ENCODE measurements at regions not wholly inside any gene's neighbourhood (a gene's known extent, or its start where the extent isn't known, plus 50 kb on each side); places are given as distances from the start of the nearest gene placed in this dataset.

DNA sequence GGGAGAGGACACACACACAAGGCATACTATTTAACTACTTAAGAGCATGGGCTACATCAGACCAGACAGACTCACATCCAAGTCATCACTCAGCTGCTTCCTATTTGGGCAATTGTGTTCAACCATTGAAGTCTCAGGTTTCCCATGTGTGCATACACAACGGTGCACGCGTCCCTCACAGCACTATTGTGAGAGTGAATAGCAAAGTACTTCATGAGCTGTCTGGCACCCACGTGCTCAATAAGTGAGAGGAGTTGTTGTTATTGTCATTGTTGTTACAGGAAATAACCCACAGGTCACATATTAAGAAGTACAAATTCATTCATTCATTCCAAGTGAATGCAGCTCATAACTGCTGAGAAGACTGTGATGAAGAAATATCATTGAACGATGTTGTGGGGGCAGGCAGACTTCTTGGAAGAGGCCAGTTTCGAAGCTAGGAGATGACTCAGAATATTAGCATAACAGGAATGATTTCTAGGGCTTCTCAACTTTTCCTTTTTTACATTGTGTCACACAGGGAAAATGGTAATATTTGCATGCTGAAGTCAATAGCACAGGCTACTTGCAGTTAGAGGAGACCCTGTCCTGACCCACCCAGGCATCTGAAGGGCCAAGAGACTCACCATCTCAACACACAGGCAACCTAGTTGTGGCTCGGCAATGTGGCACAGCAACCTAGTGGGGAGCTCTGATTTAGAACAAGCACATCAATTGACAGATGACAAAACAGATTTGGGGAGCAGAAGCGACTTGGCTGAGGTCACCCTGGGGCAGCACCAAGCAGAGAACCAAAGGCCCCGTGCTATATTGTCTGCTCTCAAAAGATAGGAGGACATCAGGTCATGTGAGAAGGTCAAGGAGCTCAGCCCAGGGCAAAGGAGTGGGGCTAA is 606.0 kb downstream of the BUD13 start:
- Histone ChIP-seq H2AFZ (ENCODE audit: low read length) (no peak overlapping the region), H3K4me2 (ENCODE audit: extremely low read depth, insufficient read depth, low read length) (no peak overlapping the region)
- no peak for TF ChIP-seq EZH2 (IDR thresholded peaks at IDR 0.05; ENCODE audit: low read length, missing control alignments)
- TF ChIP-seq, protein P1, sequence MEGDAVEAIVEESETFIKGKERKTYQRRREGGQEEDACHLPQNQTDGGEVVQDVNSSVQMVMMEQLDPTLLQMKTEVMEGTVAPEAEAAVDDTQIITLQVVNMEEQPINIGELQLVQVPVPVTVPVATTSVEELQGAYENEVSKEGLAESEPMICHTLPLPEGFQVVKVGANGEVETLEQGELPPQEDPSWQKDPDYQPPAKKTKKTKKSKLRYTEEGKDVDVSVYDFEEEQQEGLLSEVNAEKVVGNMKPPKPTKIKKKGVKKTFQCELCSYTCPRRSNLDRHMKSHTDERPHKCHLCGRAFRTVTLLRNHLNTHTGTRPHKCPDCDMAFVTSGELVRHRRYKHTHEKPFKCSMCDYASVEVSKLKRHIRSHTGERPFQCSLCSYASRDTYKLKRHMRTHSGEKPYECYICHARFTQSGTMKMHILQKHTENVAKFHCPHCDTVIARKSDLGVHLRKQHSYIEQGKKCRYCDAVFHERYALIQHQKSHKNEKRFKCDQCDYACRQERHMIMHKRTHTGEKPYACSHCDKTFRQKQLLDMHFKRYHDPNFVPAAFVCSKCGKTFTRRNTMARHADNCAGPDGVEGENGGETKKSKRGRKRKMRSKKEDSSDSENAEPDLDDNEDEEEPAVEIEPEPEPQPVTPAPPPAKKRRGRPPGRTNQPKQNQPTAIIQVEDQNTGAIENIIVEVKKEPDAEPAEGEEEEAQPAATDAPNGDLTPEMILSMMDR (conservative IDR thresholded peaks at IDR 0.05 in 1 of 2, IDR thresholded peaks at IDR 0.05 in 1 of 2; ENCODE audit: low read depth in 1 of 2, low read length in 2 of 2), result no peak

DNA sequence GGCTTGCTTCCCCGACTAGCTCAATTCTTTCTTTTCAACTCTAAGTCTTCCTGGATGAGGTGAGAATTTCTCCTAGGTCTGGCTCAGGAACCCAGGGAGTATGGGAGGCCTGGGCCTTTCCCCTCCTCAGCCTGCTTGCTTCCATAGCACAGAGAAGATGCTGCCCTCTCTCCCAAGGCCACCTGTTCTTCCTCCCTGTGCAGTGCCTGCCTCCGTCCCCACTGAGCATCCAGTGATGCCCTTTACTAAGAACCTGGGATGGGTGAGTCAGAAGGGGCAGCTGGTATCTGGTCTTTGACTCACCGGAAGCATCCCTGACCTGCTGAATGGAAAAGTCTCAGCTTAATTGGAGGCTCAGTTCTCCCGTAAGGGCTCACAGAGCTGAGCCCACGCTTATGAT is 607.9 kb downstream of the BUD13 start:
- Histone ChIP-seq H3K9me3 (ENCODE audit: control insufficient read depth, insufficient read depth, low read depth, low read length) (no peaks in the 10 kb centered on the region), H3K4me3 (replicated peaks in 1 of 4; ENCODE audit: control extremely low read depth in 1 of 4, insufficient read depth in 1 of 4, low read depth in 3 of 4, low read length in 4 of 4) (no peak overlapping the region), H3K4me2 (ENCODE audit: extremely low read depth, insufficient read depth, low read length) (no peak overlapping the region), H3K4me1 (ENCODE audit: control insufficient read depth, extremely low read depth, insufficient read depth, low read length) (no peaks in the 10 kb centered on the region), H3K9ac (ENCODE audit: insufficient read depth, low read length) (no peak overlapping the region), H2AFZ (ENCODE audit: low read length) (no peak overlapping the region), H3K79me2 (ENCODE audit: control insufficient read depth, insufficient read depth, low read length) (no peaks in the 10 kb centered on the region), H3K27me3 (ENCODE audit: control insufficient read depth, insufficient read depth, low read length) (no peaks in the 10 kb centered on the region), H3K36me3 (ENCODE audit: control insufficient read depth, insufficient read depth, low read length) (no peaks in the 10 kb centered on the region), H3K27ac (ENCODE audit: insufficient read depth, low read length) (no peak overlapping the region), H4K20me1 (ENCODE audit: control insufficient read depth, extremely low read depth, insufficient read depth, low read length) (no peaks in the 10 kb centered on the region)
- no peak for TF ChIP-seq EZH2 (IDR thresholded peaks at IDR 0.05; ENCODE audit: low read length, missing control alignments)
- TF ChIP-seq, protein P1 (conservative IDR thresholded peaks at IDR 0.05 in 1 of 2, IDR thresholded peaks at IDR 0.05 in 1 of 2; ENCODE audit: low read depth in 1 of 2, low read length in 2 of 2), result no peak
- no peak for DNase-seq (ENCODE audit: low read depth in 2 of 2)

More for the DNA sequence above, 606.0 kb downstream of the BUD13 start:
- H3K4me1 ChIP-seq (ENCODE audit: control insufficient read depth, extremely low read depth, insufficient read depth, low read length), result no peaks in the 10 kb centered on the region
- H3K79me2 ChIP-seq (ENCODE audit: control insufficient read depth, insufficient read depth, low read length), result no peaks in the 10 kb centered on the region
- no peaks in the 10 kb centered on the region for H4K20me1 ChIP-seq (ENCODE audit: control insufficient read depth, extremely low read depth, insufficient read depth, low read length)
- no peak overlapping the region for H3K4me3 ChIP-seq (replicated peaks in 1 of 4; ENCODE audit: control extremely low read depth in 1 of 4, insufficient read depth in 1 of 4, low read depth in 3 of 4, low read length in 4 of 4)
- H3K9me3 ChIP-seq (ENCODE audit: control insufficient read depth, insufficient read depth, low read depth, low read length), result no peaks in the 10 kb centered on the region
- H3K9ac ChIP-seq (ENCODE audit: insufficient read depth, low read length), result no peak overlapping the region
- H3K36me3 ChIP-seq (ENCODE audit: control insufficient read depth, insufficient read depth, low read length), result no peaks in the 10 kb centered on the region
- H3K27me3 ChIP-seq (ENCODE audit: control insufficient read depth, insufficient read depth, low read length), result no peaks in the 10 kb centered on the region
- peak in 1 of 2 donors; percentile 51 for DNase-seq (ENCODE audit: low read depth in 2 of 2)
- H3K27ac ChIP-seq (ENCODE audit: insufficient read depth, low read length), result no peak overlapping the region

DNA sequence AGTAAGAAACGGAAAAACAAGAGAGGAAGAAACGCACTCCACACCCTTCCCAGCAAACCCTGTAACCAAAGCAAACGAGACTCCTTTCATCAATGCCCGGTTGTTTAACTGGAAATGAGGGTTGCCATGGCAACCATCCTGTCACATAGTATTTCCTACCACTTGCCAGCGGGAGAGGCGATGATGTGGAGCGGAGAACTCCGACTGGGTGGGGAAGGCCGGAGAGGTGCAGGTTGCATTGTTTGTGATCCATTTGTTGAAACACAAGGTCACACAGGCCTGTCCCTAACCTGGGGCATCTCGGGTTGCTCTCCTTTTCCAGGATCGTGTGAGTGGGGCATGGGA is 609.9 kb downstream of the BUD13 start:
- no peak overlapping the region for H3K4me2 ChIP-seq (ENCODE audit: extremely low read depth, insufficient read depth, low read length)
- peak in 1 of 2 donors; percentile 3 for DNase-seq (ENCODE audit: low read depth in 2 of 2)
- no peak for TF ChIP-seq EZH2 (IDR thresholded peaks at IDR 0.05; ENCODE audit: low read length, missing control alignments)
- TF ChIP-seq, protein P1 (conservative IDR thresholded peaks at IDR 0.05 in 1 of 2, IDR thresholded peaks at IDR 0.05 in 1 of 2; ENCODE audit: low read depth in 1 of 2, low read length in 2 of 2), result no peak

More for the DNA sequence above, 609.9 kb downstream of the BUD13 start:
- no peaks in the 10 kb centered on the region for H3K4me1 ChIP-seq (ENCODE audit: control insufficient read depth, extremely low read depth, insufficient read depth, low read length)
- H3K27me3 ChIP-seq (ENCODE audit: control insufficient read depth, insufficient read depth, low read length), result no peaks in the 10 kb centered on the region
- H3K79me2 ChIP-seq (ENCODE audit: control insufficient read depth, insufficient read depth, low read length), result no peaks in the 10 kb centered on the region
- no peaks in the 10 kb centered on the region for H4K20me1 ChIP-seq (ENCODE audit: control insufficient read depth, extremely low read depth, insufficient read depth, low read length)
- H3K9me3 ChIP-seq (ENCODE audit: control insufficient read depth, insufficient read depth, low read depth, low read length), result no peaks in the 10 kb centered on the region
- no peaks in the 10 kb centered on the region for H3K36me3 ChIP-seq (ENCODE audit: control insufficient read depth, insufficient read depth, low read length)
- no peak overlapping the region for H2AFZ ChIP-seq (ENCODE audit: low read length)
- no peak overlapping the region for H3K9ac ChIP-seq (ENCODE audit: insufficient read depth, low read length)
- H3K27ac ChIP-seq (ENCODE audit: insufficient read depth, low read length), result no peak overlapping the region
- H3K4me3 ChIP-seq (replicated peaks in 1 of 4; ENCODE audit: control extremely low read depth in 1 of 4, insufficient read depth in 1 of 4, low read depth in 3 of 4, low read length in 4 of 4), result no peak overlapping the region
